RPMI7951 (cell line): ENCODE measurements at regions not wholly inside any gene's neighbourhood (a gene's known extent, or its start where the extent isn't known, plus 50 kb on each side); places are given as distances from the start of the nearest gene placed in this dataset.

ENCODE experiments used
- DNase-seq: peaks from one replicate; pipeline ENCODE4 v3.0.0-alpha.2; 2012; ENCODE audit warnings: low read depth

DNA sequence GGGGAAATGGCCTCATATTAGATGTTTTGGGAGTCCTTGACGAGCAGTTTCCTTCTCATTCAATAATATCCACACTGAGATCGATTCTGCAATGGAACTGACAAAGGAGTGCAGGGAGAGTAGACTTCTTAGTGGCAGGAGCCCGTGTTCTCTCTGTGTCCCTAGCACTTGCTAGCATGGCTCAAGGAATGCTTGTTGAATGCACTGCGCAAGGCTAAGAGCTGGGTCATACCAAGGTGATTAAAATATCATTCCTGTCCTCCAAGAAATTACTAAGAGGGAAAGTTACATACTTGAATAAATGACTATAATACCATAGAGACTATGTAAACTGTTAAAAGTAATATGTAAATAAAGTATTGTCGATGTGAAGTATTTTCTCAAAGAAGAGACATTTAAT lies 630.1 kb downstream of the IRX1 start:
- DNase-seq, result no peak

DNA sequence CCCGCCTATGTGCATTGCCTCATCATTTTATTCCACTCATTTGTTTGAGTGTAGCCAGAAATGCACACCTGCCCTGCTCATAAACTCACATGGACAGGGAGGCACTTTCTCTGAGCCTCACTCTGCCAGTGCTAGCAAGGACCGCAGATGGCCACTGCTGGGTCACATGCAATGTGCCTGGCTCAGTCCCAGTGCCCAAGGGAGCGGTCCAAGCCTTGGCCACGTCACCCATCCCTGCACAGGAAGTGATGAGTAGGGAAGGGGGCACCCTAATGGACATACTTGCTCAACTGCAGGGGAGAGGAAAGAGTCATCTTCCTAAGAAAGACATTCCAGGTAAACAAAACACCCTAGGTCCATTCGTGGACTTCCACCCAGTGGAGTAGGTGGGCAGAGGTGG lies 630.9 kb downstream of the IRX1 start:
- DNase-seq, result no peak

DNA sequence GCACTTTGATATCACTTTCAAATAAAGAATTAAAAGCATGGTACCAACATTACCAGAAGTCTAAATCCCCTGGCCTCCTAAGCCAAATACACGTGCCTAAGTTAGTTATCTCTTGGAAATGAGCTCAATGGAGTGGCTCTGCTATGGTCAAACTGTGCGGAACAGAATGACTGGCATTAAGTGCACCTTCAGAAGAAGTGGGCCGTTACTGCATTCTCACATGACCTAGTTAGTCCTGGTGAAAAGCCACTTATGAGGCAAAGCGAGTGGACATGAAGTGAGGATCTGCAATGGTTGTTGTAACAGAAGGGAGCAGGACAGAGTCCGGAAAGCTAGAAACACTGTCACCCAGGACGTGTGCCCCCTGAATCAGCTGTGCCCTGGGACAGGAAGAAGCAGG lies 633.1 kb downstream of the IRX1 start:
- DNase-seq, result no peak

DNA sequence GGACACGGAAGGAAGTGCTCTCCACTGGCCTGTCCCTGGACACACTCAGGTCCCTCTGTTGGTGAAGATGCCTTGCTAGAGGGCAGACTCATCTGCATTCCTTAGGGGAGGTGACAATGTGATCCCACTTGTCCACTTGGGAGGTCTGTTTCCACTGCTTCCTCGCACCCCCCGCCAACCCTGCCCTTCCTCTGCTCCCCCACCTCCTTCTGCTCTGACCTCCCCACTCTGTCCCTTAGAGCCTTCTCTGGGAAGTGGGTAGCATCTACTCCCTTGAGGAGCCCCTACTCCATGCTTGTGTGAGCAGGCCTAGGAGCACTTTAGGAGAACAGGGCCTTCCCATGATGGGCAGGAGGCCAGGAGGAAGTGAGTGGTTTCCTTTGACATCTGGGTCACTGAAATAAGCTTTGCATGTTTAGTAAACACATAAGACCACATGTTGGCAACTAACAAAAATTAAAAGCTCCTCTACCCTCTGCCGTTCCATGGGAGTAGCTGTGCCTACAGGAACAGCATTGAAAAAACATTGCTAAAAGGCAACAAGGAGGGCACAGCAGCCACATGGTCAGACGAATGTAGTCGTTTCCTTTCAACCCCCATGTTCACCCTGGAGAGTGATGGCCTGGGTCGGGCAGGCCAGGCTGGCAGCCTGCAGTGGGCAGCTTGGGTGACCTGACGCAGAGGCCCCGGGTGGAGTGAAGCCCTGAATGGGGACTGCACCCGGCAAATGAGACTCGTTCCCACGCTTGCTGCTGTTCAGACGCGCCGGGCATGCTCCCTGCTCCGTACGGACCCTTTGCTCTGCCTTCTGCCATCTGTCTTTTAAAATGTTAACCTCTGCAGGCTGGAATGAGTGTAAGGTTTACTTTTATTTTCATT lies 634.0 kb downstream of the IRX1 start:
- no peak for DNase-seq

DNA sequence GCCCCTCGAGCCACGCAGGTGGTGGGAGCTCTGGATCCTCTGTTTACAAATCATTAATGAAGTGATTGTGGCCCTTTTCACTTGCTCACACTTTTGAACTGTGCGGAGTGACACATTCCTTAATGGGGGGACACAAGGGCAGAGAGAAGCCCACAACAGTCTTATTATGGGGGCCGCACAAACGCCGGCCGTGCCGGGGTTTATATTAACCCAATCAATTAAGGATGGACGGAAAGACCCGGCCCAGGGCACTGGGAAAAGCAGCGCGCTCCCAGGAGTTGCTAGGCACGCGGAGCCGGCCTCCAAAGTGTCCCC lies 634.8 kb downstream of the IRX1 start:
- no peak for DNase-seq

DNA sequence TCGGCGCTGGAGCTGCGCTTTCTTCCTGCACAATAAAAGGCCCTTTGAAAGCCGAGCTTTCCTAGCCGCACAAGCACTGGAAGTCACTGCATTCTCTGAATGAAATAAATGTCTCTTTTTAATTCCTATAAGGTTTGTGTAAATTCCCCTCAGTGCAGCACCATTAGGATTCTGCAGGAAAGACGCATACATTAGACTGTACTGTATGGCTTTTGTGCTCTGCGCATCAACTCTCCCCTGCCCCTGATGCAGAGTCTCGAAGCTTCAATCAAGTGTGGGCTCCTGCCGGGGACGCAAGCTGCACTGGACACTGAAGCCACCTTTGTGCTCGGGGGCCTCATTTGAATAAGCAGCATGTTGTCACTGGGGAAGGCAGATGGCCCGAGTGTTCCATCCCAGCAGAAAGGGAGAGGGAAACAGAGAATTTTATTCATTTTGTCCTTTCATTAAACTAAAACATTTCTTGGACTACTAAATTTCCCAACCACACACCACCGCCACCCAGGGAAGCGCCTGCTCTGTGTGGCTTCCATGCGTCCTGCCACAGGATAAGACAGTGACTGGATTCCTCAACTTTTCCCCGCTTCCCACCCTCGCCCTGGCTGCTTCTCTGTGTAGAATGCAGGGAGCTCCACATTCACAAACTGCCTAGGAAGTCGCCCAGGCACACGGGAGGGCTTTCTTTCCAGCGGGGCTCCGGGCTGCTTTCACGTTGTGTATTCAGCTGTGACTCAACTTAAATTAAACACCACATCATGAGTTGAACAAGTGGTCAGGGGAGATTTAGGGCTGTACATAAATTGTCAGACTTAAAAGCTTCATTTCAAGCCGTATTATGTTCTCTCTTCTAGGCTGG lies 635.4 kb downstream of the IRX1 start:
- no peak for DNase-seq

DNA sequence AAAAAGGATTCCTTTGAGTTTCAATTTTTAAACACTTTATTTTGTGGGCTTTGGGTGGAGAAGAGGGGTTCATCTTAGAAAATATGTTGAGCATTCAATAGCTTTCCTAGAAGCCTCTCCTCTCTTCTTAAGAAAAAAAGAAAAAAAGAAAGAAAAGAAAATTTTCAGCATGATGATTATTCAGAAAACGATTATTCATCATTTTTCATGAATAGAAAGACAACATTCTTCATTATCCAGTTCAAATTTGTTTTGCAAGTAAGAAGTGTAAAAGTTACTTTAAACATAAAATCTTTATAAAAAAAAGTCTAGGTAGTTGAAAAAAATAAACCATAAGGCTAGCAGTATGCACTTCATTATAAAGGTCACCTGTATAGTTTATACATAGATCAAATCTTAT lies 636.5 kb downstream of the IRX1 start:
- no peak for DNase-seq

DNA sequence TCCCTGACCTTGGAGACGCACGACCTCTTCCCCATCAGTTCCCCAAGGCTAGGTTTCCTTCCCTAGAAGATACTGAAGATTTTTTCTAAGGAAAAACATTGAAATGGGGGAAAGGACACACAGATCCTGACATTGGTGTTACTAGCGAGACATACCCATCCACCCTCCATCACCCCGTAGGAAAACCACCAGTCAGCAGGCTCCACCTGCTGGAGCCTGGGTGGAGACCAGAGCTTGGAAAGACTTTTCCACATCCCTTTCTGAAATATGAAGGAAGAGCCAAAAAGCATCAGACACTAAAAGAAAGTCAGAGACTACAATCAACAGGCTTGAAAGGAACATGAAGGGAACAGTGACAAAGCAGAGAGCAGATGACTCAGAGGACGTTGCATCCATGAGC lies 638.0 kb downstream of the IRX1 start:
- DNase-seq, result no peak

DNA sequence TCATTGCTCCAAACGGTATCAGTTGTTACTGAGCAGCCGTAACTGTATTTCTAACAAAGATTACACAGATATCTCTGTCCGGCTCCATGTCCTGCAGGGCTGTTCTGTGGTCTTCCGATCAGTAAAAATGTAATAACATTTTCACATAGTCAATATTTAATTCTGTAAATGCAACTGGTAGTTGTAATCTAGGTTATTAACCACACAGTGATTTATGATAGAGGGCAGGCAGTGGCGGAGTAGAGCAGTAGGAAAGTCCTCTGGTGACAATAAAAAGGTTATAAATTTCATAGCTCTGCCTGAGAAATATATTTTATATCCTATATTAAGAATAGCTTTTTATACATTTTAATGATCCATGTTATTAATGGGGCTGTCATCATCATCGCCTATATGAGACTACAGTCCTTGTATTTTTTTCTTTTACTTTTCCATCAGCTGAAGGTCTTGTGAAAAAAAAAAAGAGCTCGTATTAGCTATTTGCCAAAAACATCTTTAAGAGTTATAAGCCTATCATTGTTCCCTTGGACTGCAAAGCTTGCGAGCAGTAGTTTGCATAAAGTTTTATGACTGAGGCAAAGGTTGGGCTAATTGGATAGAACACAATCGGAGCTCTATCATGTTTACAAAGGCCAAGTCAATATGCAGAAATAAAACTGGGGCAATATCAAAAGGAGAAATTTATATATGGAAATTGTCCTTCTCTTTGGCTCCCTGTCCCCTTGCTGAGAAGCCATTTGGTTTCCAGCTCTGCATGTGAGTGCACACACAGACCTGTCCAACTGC lies 648.0 kb downstream of the IRX1 start:
- no peak for DNase-seq

DNA sequence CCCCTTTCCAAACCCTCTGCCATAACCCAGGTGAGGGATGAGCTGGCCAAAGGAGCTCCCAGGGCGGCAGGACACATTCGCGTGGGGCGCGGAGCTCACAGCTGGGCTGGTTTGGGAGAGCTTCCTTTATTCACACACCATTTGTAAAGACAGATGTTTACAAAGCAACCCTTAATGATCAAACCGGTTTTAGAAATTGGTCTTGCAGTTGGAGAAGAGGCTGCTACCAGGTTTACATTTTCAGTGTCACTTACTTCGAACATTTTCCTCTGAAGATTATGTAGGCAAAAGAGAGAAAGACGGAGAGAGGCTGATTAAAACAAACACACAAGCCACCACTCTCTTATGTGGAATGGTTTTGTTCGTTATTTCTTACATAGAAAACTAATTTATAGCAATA lies 648.7 kb downstream of the IRX1 start:
- DNase-seq, result no peak

DNA sequence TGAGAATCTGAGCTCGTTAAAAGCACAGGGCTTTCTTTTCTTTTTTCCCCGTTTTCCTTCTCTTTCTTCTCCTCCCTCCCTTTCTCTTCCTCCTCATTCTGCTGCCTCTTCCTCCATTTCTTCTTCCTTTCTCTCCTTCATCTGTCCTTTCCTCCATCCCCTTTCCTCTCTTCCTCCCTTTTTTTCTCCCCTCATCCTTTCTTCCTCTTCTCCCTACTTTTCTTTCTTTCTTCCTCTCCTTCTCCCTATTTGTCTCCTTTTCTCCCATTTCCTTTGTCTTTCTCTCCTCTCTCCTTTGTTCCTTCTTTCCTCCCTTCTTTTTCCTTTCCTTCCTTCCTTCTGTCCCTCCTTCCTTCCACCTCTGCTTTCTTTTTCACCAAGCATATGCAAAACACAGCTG lies 649.4 kb downstream of the IRX1 start:
- no peak for DNase-seq

DNA sequence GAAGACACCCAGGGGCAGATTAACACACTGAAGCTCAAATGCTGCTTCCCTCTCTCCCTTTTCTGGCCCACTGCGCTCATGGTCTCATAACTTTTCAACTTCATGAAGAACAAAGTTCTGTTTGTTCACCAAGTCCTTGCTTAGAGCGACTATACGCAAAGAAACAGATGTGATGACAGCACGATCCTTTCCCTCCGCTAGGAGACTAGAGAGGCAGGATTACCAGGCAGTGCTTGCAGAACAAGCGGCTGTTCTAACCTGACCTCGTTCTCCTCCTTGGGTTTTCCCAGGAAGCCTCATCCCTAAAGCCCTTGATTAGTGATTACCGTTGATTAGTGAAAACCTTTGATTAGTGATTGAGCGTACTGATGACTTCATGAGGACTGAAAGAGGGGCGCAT lies 649.9 kb downstream of the IRX1 start:
- DNase-seq, result no peak

DNA sequence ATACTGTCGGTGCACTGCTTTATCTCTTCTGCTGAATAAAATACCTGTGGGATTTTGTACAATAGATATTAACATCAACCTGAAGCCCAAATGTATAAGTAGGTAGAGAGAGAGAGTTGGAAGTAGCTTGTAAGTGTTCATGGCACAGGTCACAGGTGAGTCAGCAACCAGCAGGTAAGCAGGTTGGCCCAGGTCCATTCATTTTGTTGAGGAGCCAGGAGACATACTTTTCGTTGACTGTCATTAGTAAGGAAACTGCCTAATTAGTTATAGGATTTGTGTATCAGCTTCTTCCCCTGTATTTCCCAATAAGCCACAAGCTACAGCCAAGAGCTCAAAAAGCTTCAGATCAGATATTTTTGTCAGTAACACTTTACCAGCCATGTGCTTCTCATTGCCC lies 650.8 kb downstream of the IRX1 start:
- no peak for DNase-seq

DNA sequence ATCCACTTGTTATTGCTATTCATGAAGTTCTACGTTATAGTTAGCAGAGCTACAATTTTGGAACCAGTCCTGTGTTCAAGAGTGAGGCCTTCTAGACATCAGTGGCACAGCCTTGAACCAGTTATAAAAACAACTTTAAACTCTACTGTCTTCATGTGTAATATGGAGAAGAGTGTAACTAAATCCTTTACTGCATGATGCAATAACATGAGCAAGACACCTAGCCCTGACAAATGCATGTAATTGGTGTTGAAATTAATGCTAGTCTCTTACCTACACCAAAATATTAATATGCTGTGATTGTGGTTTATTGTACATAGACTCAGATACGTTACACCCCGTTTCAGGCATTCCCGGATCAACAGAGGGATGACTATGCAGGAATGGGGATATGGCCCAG lies 654.6 kb downstream of the IRX1 start:
- DNase-seq, result no peak

DNA sequence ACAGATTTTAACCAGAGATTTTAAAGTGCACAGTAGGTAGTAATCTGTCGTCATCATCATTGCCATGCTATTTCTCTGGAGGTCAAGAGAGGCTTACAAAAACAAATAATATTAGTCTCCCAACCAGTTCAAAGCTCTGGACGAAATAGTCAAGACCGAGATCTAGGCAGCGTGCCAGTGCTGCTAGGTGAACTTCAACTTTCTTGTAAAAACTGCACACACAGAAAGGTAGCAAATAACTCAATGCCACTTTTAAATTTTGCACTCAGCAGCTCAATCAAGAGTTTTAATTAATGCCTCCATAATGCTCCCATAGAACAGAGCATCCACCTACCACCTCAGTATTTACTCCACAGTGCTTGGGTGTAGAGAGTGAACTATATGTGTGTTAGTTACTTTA lies 656.8 kb downstream of the IRX1 start:
- no peak for DNase-seq

DNA sequence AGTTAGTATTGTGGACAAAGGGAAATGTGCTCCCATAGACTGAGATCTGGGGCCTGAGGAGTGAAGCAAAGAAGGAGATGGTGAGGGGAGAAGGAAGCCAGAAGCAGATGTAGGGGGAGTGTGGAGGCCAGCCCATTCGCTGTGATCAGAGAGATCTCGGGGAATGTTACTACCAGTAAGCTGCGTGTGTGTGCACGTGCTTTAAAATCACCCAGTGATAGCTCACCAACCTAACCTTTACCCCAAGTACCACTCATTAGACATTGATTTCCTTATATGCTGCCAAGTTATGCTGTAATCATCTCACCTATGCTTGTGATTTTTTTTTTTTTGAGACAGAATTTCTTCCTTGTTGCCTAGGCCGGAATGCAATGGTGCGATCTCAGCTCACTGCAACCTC lies 659.1 kb downstream of the IRX1 start:
- DNase-seq, result no peak

DNA sequence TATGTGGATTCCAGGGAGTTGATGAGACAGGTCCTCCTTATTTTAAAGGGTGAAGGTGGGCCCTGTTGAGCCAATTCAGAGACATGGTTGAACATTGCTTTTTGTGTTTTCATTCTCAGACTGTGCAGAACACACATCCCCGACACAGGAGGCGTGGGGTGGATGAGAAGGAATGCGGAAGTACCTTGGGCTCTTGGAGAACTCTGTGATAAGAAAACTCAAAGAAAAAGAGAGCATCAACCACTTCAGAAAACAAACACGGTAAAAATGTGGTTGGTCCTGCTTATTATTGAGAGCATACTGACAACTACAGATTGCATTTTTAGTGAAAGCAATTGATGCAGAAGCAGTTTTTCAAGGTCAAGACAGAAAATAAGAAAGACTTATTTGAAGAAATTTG lies 659.8 kb downstream of the IRX1 start:
- no peak for DNase-seq

DNA sequence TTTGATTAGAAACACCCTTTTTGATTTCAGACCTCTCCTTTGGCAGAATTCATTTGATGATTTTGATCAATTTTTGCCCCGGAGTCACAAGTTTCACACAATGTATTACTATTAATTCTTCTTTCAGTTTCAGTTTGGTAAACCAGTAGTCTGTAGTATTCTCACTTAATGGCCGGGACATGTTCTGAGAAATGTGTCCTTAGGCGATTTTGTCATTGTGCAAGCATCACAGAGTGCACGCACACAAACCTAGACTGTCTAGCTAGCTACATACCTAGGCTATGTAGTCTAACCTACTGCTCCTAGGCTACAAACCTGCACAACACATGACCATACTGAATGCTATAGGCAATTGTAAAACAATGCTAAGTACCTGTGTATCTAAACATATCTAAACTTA lies 662.5 kb downstream of the IRX1 start:
- DNase-seq, result peak; percentile 25

DNA sequence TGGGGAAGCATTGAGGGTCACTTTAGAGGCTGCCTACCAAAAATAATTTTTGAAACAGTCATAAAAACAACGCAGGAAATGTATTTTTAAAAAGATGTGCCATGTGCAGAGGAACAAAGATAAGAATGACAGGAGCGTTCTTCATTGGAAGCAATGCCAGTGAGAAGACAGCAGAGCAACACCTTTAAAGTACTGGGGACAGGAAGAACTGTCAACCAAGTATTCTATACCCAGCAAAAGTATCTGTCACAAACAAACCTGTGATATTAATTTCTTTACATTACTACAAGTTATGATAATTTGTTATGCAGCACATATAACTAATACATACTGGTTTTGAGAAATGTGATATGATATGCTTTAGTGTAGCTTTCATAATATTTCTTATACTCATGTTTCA lies 675.6 kb downstream of the IRX1 start:
- DNase-seq, result no peak

DNA sequence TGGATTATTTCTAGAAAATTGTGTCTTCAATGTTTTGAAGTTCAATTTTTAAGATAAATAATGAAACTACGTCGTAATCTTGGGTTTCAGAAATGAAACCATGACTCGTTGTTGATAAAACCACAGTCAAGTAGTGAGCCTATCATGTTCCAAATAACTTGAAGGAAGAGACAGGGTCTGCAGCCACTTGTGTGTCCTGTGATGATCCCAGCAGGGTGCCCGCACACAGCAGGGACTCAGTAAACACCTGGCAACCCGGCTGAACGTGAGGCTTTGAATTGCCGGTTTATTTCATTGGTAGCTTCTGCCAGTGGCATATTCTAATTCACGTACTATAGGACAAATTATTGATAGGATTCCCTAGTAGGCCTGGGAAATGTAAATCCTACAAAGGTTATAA lies 679.6 kb downstream of the IRX1 start:
- no peak for DNase-seq

DNA sequence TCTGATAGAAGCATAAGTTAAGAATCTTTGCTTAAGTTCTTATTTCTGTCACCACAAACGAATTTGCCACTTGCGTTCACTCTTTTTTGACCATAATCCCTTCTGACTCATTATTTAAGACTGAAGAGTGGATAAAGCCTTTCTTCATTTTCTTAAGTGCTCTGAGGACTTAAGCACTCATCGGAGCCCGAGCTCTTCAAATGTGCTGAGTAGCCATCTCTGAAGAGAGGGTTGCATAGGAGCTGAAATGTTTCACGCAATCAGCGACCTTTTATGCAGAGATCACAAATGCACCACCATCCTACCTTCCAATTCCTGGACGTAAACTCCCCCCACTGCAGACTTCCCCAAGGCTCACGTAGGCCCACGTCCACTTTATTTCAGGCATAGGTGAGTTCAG lies 699.2 kb downstream of the IRX1 start:
- DNase-seq, result no peak

DNA sequence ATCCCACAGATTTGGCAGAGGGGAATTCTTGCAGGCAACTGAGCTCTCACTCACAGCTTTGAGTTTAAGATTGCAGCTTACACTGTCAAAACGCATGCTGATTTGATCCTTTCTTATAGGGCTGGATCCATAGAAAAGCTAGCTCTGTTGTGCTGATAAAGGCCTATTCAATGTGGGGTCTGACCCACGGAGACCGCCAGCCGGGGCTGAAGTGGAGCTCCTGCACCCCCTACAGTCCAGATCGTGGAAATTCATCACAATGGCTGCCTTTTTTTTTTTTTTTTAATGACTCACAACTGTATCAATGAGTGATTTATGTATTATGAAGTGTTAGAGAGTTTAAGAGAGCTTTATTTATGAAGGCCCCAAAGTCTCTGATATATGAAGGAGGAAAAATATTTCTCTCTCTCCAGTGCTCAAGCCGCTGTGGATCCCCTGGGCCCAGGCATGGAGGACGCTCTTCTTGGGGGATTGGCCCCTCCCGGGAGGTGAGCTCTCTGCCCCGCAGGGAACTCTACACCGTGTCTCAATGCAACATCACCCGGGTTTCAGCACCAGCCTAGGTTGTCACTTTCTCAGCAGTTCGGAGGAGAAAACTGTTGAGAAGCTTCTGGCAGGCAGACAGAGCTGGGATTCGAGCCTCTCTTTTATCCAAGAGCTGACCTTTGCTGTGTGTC lies 700.2 kb downstream of the IRX1 start:
- no peak for DNase-seq
